Fibroblast of villous mesenchyme (primary cell): ENCODE measurements at regions not wholly inside any gene's neighbourhood (a gene's known extent, or its start where the extent isn't known, plus 50 kb on each side); places are given as distances from the start of the nearest gene placed in this dataset.

Source experiments
- DNase-seq: peaks from one replicate; pipeline ENCODE4 v3.0.0-alpha.2; 2010; ENCODE audit warnings: low read depth
- H3K4me3 ChIP-seq: 2 replicates; pipeline ENCODE4 v1.5.1; 2011; ENCODE audit warnings: low read depth, mild to moderate bottlenecking, low read length
- TF ChIP-seq, protein P1 (sequence below): IDR thresholded peaks from 2 replicates; pipeline ENCODE4 v1.5.1; 2012; ENCODE audit warnings: low read depth, mild to moderate bottlenecking, low read length; ENCODE audit not compliant: insufficient read depth

DNA sequence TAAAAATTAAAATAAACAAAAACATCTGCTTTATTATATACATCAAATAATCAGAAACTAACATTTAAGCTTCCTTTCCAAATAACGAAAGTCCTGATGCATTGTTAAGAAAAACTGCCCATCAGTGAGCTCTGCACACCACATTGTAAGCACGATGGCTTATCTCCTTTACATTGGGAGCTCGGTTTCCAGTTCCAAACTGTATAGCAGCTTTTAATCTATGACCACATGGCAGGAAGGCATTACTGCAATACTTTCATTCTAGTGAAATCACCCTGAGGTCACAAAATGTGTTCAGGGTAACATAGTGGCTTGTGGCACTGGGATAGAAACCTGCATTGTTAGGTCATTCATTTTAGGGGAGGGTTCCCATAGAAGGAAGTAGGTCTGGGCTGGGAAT is 146.3 kb downstream of the ZNF22 start:
- TF ChIP-seq, protein P1, sequence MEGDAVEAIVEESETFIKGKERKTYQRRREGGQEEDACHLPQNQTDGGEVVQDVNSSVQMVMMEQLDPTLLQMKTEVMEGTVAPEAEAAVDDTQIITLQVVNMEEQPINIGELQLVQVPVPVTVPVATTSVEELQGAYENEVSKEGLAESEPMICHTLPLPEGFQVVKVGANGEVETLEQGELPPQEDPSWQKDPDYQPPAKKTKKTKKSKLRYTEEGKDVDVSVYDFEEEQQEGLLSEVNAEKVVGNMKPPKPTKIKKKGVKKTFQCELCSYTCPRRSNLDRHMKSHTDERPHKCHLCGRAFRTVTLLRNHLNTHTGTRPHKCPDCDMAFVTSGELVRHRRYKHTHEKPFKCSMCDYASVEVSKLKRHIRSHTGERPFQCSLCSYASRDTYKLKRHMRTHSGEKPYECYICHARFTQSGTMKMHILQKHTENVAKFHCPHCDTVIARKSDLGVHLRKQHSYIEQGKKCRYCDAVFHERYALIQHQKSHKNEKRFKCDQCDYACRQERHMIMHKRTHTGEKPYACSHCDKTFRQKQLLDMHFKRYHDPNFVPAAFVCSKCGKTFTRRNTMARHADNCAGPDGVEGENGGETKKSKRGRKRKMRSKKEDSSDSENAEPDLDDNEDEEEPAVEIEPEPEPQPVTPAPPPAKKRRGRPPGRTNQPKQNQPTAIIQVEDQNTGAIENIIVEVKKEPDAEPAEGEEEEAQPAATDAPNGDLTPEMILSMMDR, result no peak
- DNase-seq, result no peak
- H3K4me3 ChIP-seq, result no peak overlapping the region

DNA sequence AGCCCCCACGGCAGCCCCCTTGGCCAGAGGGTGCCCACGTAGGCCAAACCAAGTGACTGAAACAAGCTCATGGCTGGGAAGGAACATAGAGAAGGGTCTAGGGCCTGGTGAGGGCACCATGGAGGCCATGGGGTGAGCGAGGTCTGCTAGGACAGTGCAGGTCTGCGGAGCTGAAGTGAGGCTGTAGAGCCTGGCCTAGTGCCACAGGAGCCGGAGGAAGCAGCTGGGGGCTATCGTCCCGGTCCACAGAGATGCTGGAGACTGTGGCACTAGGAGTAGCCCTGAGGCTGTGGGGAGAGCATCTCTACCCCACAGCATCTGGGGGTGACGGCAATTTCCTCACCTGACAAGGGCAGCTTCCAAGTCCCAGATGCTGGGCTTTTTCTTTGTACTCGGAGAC is 150.3 kb downstream of the ZNF22 start:
- no peak for DNase-seq
- TF ChIP-seq, protein P1, result no peak
- no peak overlapping the region for H3K4me3 ChIP-seq

DNA sequence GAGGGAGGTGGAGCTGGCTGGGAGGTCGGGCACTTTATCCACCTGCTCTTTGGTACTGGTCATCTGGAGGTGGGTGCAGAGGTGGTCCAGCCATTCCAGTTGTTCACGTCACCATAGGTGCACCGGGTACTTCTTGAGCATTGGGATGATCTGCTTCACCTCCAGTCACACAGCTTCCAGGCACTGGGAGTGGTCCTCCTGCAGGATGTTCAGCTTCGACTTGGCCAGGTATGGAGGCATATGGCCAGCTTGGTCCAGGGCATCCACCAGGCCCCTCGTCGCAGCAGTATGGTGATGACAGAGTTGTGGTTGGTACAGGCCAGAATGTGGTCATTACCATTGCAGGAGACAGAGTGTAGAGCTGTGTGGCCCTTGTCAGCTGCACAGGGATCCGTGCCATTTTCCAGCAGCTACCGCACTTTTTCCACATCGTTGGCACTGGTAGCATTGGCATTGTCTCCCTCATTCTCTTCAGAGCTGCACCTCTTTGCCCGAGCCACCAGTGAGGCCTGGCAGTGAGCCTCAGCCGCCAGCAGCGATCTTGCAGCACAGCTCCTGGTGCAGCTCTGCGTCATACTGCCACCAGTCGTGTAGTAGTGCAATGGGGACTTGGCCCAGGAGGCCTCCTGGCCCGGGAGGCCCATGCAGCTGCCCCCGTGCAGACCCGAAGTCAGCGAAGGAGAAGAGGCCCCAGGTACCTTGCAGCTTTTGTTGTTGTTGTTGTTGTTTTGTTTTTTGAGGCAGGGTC is 150.9 kb downstream of the ZNF22 start:
- no peak overlapping the region for H3K4me3 ChIP-seq
- TF ChIP-seq, protein P1, result no peak
- no peak for DNase-seq

DNA sequence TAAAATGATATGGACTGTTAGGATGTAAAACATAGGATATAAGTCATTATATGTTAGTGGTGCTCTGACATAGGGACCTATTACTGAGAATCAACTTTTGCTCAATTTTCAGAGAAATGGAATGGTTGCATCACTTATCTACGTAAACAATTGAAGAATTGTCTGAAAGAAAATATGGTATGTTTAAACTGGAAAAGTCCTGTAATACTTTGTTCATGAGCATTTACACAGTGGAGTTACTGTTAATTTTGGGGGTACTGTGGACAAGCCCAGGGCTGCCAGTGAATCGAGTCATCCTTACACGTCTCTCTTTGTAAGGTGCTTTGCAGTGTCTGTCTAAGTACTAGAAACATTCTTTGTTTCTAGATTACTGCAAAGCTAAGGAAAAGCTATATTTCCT is 152.0 kb downstream of the ZNF22 start:
- peak; percentile 6 for DNase-seq
- H3K4me3 ChIP-seq, result no peak overlapping the region
- TF ChIP-seq, protein P1, result no peak

DNA sequence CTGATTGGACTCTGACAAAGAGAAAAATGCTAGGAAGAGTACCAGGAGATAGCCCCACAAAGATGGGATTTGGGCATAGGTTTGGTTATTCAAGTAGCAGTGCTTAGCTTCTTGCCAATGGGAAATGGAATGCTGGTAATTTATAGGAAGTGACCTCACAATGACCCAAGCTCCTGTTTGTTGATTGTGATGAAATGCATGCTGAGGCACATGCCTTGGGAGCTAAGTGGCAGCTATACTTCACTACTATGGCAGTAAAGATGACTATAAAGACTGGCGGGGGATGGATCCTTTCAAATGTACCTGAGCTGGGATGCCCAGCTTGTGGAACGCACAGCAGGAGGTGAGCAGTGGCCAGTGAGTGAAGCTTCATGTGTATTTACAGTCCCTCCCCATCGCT is 153.8 kb downstream of the ZNF22 start:
- H3K4me3 ChIP-seq, result no peak overlapping the region
- no peak for DNase-seq
- TF ChIP-seq, protein P1, result no peak

DNA sequence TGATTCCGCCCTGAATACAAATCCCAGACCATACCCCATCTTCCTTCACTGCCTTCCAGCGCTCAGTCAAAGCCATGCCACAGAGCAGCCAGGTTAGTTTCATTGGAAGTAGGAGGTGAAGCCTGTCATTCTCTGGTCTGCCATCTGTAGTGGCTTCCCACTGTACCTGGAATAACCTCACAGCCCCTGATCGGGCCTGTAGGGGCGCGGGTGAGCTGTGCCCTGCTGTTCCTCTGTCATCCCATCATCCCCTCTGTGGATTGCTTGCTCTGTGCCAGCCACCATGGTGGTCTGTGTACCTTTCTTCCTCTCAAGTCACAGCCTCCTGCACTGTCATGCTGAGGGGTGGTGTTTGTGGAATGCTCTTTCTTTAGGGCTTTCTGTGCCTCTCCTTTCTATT is 155.1 kb downstream of the ZNF22 start:
- TF ChIP-seq, protein P1, result no peak
- DNase-seq, result no peak
- no peak overlapping the region for H3K4me3 ChIP-seq

DNA sequence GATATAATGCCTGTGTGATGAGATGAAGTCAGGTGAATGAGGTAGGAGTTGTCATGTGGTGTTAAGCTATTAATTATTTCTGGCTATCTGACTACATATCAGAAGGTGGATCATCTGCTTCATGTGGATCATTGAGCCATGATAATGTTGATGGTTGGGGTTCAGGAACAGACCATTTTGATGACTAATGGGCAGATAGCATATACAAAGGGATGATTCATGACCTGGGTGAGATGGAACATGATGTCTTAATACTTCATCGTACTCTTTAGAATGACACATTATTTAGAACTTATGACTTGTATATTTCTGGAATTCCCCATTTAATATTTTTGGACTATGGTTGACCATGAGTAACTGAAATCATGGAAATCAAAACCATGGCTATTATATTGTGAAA is 155.1 kb downstream of the OR13A1 start:
- peak; percentile 11 for DNase-seq
- no peak overlapping the region for H3K4me3 ChIP-seq
- TF ChIP-seq, protein P1, result no peak
